ENCODE measurements at regions not wholly inside any gene's neighbourhood (a gene's known extent, or its start where the extent isn't known, plus 50 kb on each side); places are given as distances from the start of the nearest gene placed in this dataset.

GRCh38 chr11:32183512-32183911 is 92.6 kb downstream of the RCN1 start:
- no peak for TF ChIP-seq CTCF (conservative IDR thresholded peaks at IDR 0.05)
- TF ChIP-seq ZFX (IDR thresholded peaks at IDR 0.05): no peak

Data from C4-2B (cell line).